Upper lobe of left lung (tissue), 4 donors: ENCODE measurements at regions not wholly inside any gene's neighbourhood (a gene's known extent, or its start where the extent isn't known, plus 50 kb on each side); places are given as distances from the start of the nearest gene placed in this dataset.

Experiments
- POLR2A ChIP-seq, 4 donors: fragments of 450-650 bp; IDR thresholded peaks; one replicate each; pipeline ENCODE4 v1.5.1; 2016 to 2017; ENCODE audit warnings: antibody characterized with exemption in 4 of 4, mild to moderate bottlenecking in 2 of 4
- TF ChIP-seq, protein P1 (sequence below), 6 experiments: fragments of 450-650 bp in 4 of 6; fragments of 200-600 bp in 2 of 6; sonication (generic) in 2 of 6; IDR thresholded peaks; one replicate each; pipeline ENCODE4 v1.5.1; 2016 to 2019; ENCODE audit warnings: antibody characterized with exemption in 6 of 6

- TF ChIP-seq, protein P1, sequence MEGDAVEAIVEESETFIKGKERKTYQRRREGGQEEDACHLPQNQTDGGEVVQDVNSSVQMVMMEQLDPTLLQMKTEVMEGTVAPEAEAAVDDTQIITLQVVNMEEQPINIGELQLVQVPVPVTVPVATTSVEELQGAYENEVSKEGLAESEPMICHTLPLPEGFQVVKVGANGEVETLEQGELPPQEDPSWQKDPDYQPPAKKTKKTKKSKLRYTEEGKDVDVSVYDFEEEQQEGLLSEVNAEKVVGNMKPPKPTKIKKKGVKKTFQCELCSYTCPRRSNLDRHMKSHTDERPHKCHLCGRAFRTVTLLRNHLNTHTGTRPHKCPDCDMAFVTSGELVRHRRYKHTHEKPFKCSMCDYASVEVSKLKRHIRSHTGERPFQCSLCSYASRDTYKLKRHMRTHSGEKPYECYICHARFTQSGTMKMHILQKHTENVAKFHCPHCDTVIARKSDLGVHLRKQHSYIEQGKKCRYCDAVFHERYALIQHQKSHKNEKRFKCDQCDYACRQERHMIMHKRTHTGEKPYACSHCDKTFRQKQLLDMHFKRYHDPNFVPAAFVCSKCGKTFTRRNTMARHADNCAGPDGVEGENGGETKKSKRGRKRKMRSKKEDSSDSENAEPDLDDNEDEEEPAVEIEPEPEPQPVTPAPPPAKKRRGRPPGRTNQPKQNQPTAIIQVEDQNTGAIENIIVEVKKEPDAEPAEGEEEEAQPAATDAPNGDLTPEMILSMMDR (IDR thresholded peaks at IDR 0.05) = no peak
- no peak for TF ChIP-seq POLR2A (IDR thresholded peaks at IDR 0.05)
Measured at GRCh38 chr7:145681159-145681558, 435.4 kb upstream of the CNTNAP2 start.
